ENCODE measurements at regions not wholly inside any gene's neighbourhood (a gene's known extent, or its start where the extent isn't known, plus 50 kb on each side); places are given as distances from the start of the nearest gene placed in this dataset.
A peak's percentile ranks its signal among the peaks of the same experiment; 100 is the strongest.
"Not testable (repeated sequence)": the region's sequence is repeated elsewhere in the genome, so short reads cannot be mapped to it uniquely, and the experiment has no call there.

- H3K27me3 Mint-ChIP-seq (ENCODE audit: insufficient read depth): peaks cover 12% of the 10 kb centered on the region
- H3K4me3 Mint-ChIP-seq: no peak overlapping the region
- H3K27ac Mint-ChIP-seq: no peak overlapping the region
- no peaks in the 10 kb centered on the region for H3K36me3 Mint-ChIP-seq (ENCODE audit: low read depth)
- H3K9me3 Mint-ChIP-seq: no peaks in the 10 kb centered on the region
- H3K4me1 Mint-ChIP-seq (ENCODE audit: low read depth): peaks cover 28% of the 10 kb centered on the region
- TF ChIP-seq CTCF (IDR thresholded peaks at IDR 0.05): no peak
- no peak for DNase-seq
Observed at GRCh38 chr17:12229335-12229734, 208.7 kb downstream of the MAP2K4 start.

GRCh38 chr17:12230481-12231354 is 210.0 kb downstream of the MAP2K4 start:
- H3K36me3 Mint-ChIP-seq (ENCODE audit: low read depth): no peaks in the 10 kb centered on the region
- H3K9me3 Mint-ChIP-seq: no peaks in the 10 kb centered on the region
- no peak overlapping the region for H3K4me3 Mint-ChIP-seq
- peaks cover 28% of the 10 kb centered on the region for H3K4me1 Mint-ChIP-seq (ENCODE audit: low read depth)
- peaks cover 7% of the 10 kb centered on the region for H3K27me3 Mint-ChIP-seq (ENCODE audit: insufficient read depth)
- no peak for TF ChIP-seq CTCF (IDR thresholded peaks at IDR 0.05)
- no peak for DNase-seq
- no peak overlapping the region for H3K27ac Mint-ChIP-seq

GRCh38 chr17:12231355-12231682 is 210.6 kb downstream of the MAP2K4 start:
- H3K27ac Mint-ChIP-seq: no peak overlapping the region
- peaks cover 7% of the 10 kb centered on the region for H3K27me3 Mint-ChIP-seq (ENCODE audit: insufficient read depth)
- no peak for TF ChIP-seq CTCF (IDR thresholded peaks at IDR 0.05)
- no peaks in the 10 kb centered on the region for H3K9me3 Mint-ChIP-seq
- DNase-seq: peak; percentile 41
- no peak overlapping the region for H3K4me3 Mint-ChIP-seq
- H3K36me3 Mint-ChIP-seq (ENCODE audit: low read depth): no peaks in the 10 kb centered on the region
- H3K4me1 Mint-ChIP-seq (ENCODE audit: low read depth): peaks cover 28% of the 10 kb centered on the region

- not testable (repeated sequence) for H3K4me3 Mint-ChIP-seq; DNase-seq; H3K27ac Mint-ChIP-seq; H3K36me3 Mint-ChIP-seq (ENCODE audit: low read depth); H3K4me1 Mint-ChIP-seq (ENCODE audit: low read depth)
- H3K9me3 Mint-ChIP-seq: peaks cover 12% of the 10 kb centered on the region; the same call in 1 of the 2 replicates
- H3K27me3 Mint-ChIP-seq (ENCODE audit: insufficient read depth): peaks cover 10% of the 10 kb centered on the region
Observed at GRCh38 chr17:12239021-12239420, 218.3 kb downstream of the MAP2K4 start.

- Mint-ChIP-seq H3K27ac (no peak overlapping the region), H3K4me1 (ENCODE audit: low read depth) (no peaks in the 10 kb centered on the region), H3K4me3 (no peak overlapping the region), H3K36me3 (ENCODE audit: low read depth) (no peaks in the 10 kb centered on the region), H3K9me3 (peaks cover 12% of the 10 kb centered on the region; the same call in 1 of the 2 replicates), H3K27me3 (ENCODE audit: insufficient read depth) (peaks cover 11% of the 10 kb centered on the region)
- no peak for TF ChIP-seq CTCF (IDR thresholded peaks at IDR 0.05)
- DNase-seq: no peak
Observed at GRCh38 chr17:12242345-12242954, 221.8 kb downstream of the MAP2K4 start.

- Mint-ChIP-seq H3K4me1 (ENCODE audit: low read depth) (peaks cover 6% of the 10 kb centered on the region), H3K9me3 (no peaks in the 10 kb centered on the region), H3K27me3 (ENCODE audit: insufficient read depth) (peaks cover 26% of the 10 kb centered on the region), H3K27ac (no peak overlapping the region), H3K4me3 (no peak overlapping the region), H3K36me3 (ENCODE audit: low read depth) (no peaks in the 10 kb centered on the region)
- no peak for TF ChIP-seq CTCF (IDR thresholded peaks at IDR 0.05)
- DNase-seq: no peak
Observed at GRCh38 chr17:12247761-12248160, 227.1 kb downstream of the MAP2K4 start.
